Jurkat, Clone E6-1 (cell line): ENCODE measurements at regions not wholly inside any gene's neighbourhood (a gene's known extent, or its start where the extent isn't known, plus 50 kb on each side); places are given as distances from the start of the nearest gene placed in this dataset.
"Not testable (repeated sequence)": the region's sequence is repeated elsewhere in the genome, so short reads cannot be mapped to it uniquely, and the experiment has no call there.

Experiments used
- DNase-seq: peaks from one replicate; pipeline ENCODE4 v3.0.0-alpha.2; 2011; ENCODE audit warnings: low read depth, low spot score
- H3K4me3 ChIP-seq: 2 replicates; pipeline ENCODE4 v1.5.1; 2011; ENCODE audit warnings: mild to moderate bottlenecking, low read length, control low read depth, moderate library complexity

DNA sequence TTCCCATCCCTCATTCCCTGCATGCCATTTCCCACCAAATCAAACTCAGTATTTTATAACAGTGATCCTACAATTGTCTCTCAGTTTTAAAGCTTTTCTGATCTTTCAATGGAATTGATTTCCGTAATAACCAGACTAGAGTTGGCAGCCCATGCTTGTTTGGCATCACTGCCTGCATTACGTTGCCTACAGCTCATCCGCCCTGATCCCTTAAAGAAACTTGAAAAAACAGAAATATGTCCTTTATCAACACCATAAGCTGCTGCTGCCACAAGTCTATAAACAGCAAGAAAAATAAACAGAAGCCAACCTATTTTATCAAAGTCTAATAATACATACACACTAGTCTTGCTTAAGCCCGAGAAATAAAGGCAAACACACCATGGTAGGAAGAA is 331.0 kb downstream of the METTL4 start:
- DNase-seq, result no peak
- no peak overlapping the region for H3K4me3 ChIP-seq

GRCh38 chr18:2244641-2245040 is 326.7 kb downstream of the METTL4 start:
- no peak for DNase-seq

GRCh38 chr18:2247101-2247500 is 324.2 kb downstream of the METTL4 start:
- H3K4me3 ChIP-seq, DNase-seq: not testable (repeated sequence)

More at GRCh38 chr18:2244641-2245040, 326.7 kb downstream of the METTL4 start:
- no peak overlapping the region for H3K4me3 ChIP-seq

DNA sequence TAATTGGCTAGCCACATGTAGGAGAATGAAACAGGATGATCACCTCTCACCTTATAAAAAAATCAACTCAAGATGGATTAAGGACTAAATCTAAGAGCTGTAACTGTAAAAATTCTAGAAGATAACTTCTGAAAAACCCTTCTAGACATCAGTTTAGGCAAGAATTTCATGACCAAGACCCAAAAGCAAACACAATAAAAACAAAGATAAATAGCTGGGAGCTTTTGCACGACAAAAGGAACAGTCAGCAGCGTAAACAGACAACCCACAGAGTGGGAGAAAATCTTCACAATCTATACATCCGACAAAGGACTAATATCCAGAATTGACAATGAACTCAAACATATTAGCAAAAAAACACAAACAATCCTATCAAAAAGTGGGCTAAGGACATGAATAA is 316.3 kb downstream of the METTL4 start:
- no peak overlapping the region for H3K4me3 ChIP-seq

GRCh38 chr18:2256577-2256976 is 314.7 kb downstream of the METTL4 start:
- no peak overlapping the region for H3K4me3 ChIP-seq
- DNase-seq, result no peak

More for the DNA sequence above, 316.3 kb downstream of the METTL4 start:
- no peak for DNase-seq

GRCh38 chr18:2258954-2259353 is 312.4 kb downstream of the METTL4 start:
- no peak overlapping the region for H3K4me3 ChIP-seq

DNA sequence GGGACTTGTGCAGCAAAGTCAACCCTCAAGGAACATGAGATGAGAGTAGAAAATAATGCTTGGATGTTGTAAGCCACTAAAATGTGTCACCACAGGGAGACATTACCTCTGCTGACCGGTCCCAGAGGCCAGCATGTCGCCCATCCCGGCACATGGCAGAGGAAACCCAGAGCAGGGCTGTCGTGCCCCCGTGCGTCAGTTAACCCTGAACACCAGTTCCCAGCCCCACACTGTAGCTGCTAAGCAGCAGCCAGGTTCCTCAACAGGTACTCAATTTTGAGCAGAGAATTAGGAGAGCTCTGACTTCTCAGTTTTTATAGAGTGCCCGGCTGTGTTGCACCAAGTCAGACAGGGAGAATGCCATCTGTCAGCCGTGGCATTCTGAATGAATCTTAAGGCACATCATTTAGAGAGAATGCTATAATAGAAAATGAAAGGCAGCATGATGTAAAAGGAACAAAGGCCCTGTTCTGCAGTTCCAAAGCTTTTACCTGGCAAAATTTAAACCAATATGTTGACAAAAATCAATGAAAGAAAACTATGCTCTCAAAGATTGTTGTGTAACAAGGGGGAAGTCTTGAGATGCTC is 307.9 kb downstream of the METTL4 start:
- H3K4me3 ChIP-seq, result no peak overlapping the region
- no peak for DNase-seq

More at GRCh38 chr18:2258954-2259353, 312.4 kb downstream of the METTL4 start:
- DNase-seq, result no peak

DNA sequence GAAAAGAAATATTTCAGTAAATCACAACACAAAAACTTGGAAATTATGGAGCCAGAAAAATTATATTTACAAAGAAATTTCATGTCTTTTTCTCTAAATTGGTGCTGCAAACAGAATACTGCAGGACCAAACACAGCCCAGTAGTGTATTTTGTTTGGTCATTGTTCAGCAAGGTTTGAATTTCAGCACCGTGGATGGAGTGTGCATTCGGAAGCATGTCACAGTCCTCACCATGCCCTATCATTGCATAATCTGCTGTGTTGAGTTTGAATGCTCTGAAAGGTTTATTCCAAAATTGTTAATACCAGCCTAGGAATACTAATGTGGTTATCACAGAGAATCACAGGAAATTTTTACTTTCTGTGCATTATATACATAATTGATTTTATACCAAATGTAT is 296.7 kb downstream of the METTL4 start:
- DNase-seq, result no peak
- no peak overlapping the region for H3K4me3 ChIP-seq

DNA sequence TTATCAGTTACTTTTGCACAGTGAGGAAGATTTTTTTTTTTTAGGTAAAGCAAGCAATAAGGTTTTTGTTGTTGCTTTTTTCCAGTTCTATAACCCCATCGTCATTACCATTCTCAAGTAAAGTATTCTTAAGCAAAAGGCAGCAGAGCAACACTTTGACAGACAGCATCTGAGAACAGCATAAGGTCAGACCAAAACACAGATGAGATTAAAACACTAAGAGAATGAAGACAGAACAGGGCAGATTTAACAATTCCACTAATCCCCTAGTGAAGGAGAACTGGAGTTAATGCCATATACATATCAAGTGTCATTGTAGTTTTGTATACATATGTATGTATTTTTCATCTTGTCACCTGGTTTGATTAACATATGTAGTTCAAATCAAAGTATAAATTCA is 290.2 kb downstream of the METTL4 start:
- no peak for DNase-seq

DNA sequence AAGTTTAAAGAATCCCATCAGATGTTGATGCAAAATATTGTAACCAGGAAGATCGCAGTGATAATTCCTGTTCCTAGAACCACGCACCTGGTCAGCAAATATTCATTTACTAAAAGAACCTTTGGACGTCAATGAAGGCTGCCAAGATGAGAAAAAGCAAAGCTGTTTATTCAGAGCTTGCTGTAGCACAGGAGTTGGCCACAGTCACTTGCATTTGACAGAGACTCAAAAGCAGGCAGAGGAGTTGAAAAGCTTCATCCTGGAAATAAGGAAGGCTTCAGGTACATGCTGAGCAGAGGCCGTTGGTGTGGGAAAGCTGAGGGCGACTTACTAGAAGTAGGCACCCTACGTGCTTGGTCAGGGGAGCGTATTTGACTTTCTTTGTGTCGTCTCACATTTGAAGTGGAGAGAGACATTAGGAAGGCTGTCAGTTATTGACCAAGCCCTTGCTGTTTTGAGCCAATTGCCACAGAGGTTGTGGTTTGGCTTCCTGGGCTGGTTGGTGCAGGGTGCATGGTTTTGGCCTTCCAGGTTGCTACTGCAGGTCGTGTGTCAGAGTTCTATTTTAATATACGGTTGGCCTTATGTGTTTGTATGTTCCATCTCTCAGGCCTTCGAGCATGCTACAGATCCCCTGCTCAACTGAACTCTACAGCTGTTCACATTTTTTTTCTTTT is 289.6 kb downstream of the METTL4 start:
- H3K4me3 ChIP-seq, result no peak overlapping the region
- DNase-seq, result no peak

More for the DNA sequence above, 290.2 kb downstream of the METTL4 start:
- H3K4me3 ChIP-seq, result no peak overlapping the region

DNA sequence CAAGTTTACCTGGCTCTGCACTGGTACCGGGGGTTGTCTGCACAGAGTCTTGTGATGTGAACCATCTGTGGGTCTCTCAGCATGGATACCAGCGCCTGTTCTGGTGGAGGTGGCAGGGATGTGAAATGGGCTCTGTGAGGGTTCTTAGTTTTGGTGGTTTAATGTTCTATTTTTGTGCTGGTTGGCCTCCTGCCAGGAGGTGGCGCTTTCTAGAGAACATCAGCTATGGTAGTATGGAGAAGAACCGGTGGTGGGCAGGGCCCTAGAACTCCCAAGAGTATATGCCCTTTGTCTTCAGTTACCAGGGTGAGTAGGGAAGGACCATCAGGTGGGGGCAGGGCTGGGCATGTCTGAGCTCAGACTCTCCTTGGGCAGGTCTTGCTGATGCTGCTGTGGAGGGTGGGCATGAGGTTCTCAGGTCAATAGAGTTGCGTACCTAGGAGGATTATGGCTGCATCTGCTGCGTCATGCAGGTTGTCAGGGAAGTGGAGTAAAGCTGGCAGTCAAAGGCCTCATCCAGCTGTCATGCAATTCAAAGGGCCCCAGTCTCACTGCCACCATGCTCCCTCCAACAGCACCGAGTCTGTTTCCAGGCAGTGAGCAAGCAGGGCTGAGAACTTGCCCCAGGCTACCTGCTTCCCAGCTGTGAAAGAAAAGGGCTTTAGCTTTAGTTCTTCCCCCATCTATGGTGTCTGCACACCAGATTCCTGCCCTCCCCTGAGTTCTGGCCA is 278.0 kb downstream of the METTL4 start:
- DNase-seq, result peak; percentile 7
- H3K4me3 ChIP-seq, result no peak overlapping the region

- no peak overlapping the region for H3K4me3 ChIP-seq
- DNase-seq, result no peak
Observed at GRCh38 chr18:2301316-2301715, 270.0 kb downstream of the METTL4 start.

DNA sequence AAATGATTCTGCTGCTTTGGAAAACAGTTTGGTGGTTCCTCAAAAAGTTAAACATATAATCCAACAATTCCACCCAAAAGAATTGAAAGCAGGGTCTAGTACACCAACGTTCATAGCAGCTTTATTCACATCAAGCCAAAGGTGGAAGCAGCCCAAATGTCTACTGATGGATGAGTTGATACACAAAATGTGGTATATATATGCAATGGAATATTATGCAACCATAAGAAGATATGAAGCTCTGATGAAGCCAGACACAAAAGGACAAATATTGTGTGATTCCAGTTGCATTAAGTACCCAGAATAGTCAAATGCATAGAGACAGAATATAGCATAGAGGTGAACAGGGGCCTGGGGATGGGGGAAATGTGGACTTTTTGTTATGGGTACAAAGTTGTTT is 269.3 kb downstream of the METTL4 start:
- no peak for DNase-seq
- no peak overlapping the region for H3K4me3 ChIP-seq

DNA sequence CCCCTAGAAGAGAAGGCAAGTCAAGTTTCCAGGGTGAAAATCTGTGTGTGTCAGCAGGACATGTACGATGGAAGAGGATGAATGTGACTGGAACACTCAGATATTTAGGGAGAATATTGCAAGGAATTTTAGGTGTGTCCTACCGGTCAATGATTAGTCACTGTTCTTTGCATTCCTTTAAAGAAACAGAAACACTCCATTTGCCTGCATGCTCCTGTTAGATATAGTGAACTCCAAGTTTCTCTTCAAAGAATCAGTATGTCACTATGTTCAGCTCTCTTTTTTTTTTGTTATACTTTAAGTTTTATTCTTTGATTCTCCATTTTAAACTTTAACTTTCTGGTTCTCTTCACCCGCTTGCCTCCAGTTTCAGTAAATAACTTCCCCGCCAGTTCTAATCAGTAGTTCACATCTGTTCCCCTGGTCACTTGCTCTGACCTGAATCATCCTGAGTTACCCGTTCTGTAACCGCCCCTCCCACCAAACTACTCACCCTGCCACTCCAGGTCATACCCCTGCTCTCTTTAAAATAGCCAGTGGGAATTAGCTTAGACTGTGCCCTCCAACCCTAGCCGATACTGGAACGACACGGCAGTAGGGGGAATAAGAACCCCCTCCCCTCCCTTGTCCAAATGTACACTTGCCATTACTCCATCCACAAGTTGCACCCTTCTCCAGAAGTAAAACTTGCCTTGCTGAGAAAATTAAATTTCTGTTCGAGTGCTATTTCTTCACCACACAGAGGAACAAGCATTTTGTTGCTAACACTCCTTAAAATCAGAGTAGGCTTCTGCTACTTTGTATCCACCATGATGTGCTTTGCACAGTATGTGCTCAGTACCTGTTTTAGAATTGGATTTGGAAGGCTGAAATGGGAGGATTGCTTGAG is 268.4 kb downstream of the METTL4 start:
- H3K4me3 ChIP-seq, result no peak overlapping the region
- DNase-seq, result no peak

- no peak overlapping the region for H3K4me3 ChIP-seq
Observed at GRCh38 chr18:2303517-2304238, 267.6 kb downstream of the METTL4 start.

DNA sequence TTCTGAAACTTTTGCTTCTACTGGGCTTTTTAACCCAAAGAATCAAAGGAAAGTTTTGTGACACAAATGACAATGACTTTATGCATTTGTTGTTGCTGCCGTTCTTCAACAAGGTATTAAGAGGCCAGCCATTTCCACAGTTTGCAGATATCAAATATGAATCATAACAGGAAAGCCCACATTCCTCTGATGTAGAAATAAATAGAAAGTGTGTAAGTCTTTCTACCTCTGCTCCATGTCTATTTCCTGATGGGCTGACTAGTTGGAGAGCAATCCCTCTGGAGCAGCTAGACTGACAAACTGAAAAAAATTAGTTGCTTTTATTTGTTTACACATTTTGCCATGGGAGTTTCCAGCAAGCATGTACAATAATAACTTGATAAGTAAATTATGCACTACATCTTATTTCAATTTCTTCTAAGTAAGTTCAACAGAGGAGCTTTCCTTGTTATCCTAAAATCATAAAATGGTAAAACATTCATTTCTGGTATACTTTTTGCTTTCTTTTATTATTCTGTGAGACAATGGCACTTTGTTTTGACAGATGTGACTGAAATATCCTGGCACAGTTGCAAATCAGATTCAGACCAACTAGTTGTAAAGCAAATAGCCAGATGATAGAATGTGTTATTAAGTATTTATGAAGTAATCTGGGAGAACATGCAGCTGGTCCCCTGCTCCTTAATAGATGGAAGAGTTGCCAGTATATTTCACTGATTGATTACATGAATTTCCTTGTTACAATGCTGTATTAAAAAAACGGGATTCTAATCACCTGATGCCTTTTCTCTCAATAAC is 266.7 kb downstream of the METTL4 start:
- no peak overlapping the region for H3K4me3 ChIP-seq
- DNase-seq, result no peak

More at GRCh38 chr18:2303517-2304238, 267.6 kb downstream of the METTL4 start:
- DNase-seq, result no peak

DNA sequence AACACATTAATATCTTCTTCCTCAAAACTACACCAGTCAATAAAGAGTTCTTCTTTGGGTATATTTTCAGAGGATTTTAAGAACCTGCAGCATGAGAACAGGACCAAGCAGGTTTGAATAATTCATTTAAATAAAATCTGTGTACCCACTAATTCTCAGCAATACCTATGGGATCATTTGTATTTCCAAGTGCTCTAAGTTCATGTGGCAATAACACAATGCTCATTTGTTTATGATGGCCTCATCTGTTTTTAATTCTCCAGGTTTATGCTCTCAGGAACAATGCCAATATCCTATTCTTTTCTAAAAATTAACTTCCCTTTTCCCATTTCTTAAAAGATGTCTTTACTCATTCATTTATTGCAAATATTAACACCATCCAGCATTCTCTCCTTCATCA is 264.7 kb downstream of the METTL4 start:
- no peak overlapping the region for H3K4me3 ChIP-seq
- DNase-seq, result no peak

DNA sequence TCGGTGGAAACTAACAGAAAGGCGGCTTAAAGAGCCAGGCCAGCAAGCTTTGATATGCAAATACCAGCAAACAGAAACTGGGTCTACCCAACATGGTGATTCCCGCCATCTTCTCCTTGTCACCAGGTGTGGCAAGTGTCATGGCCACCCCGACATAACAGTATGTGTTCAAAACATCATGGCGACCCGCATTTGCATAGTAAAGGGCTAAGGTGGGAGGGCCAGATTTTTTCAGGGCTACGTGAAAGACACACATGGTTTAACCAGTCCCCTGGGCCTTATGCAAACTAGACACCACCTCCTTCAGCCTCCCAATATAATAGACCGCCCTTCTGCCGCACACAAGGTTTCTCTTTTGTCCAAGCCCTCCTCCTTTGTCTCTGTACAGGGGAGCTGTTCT is 260.4 kb downstream of the METTL4 start:
- no peak for DNase-seq
- H3K4me3 ChIP-seq, result no peak overlapping the region
